GF-D8 (cell line): ENCODE measurements at regions not wholly inside any gene's neighbourhood (a gene's known extent, or its start where the extent isn't known, plus 50 kb on each side); places are given as distances from the start of the nearest gene placed in this dataset.

ENCODE experiments used
- DNase-seq: peaks from one replicate; lab custom pipeline; 2025; lab: John Stamatoyannopoulos, UW

GRCh38 chr10:131563411-131563810 is 251.9 kb upstream of the TCERG1L start:
- no peak for DNase-seq

GRCh38 chr10:131567279-131568162 is 256.0 kb upstream of the TCERG1L start:
- no peak for DNase-seq

GRCh38 chr10:131568866-131569265 is 257.3 kb upstream of the TCERG1L start:
- no peak for DNase-seq

- no peak for DNase-seq
These were observed 258.6 kb upstream of the TCERG1L start for GRCh38 chr10:131569851-131570715.

- no peak for DNase-seq
These were observed 259.3 kb upstream of the TCERG1L start for GRCh38 chr10:131570716-131571307.

GRCh38 chr10:131571346-131571745 is 259.8 kb upstream of the TCERG1L start:
- no peak for DNase-seq

GRCh38 chr10:131571865-131572264 is 260.3 kb upstream of the TCERG1L start:
- DNase-seq, result no peak

- no peak for DNase-seq
These were observed 261.7 kb upstream of the TCERG1L start for GRCh38 chr10:131573256-131573655.

GRCh38 chr10:131573707-131574106 is 262.2 kb upstream of the TCERG1L start:
- DNase-seq, result no peak

- DNase-seq, result no peak
These were observed 262.8 kb upstream of the TCERG1L start for GRCh38 chr10:131574363-131574706.

GRCh38 chr10:131574707-131575430 is 263.3 kb upstream of the TCERG1L start:
- no peak for DNase-seq

GRCh38 chr10:131575877-131576276 is 264.4 kb upstream of the TCERG1L start:
- DNase-seq, result no peak

GRCh38 chr10:131576341-131577177 is 265.0 kb upstream of the TCERG1L start:
- no peak for DNase-seq

GRCh38 chr10:131577178-131577555 is 265.6 kb upstream of the TCERG1L start:
- no peak for DNase-seq

GRCh38 chr10:131577786-131578471 is 266.4 kb upstream of the TCERG1L start:
- DNase-seq, result no peak

GRCh38 chr10:131578472-131578970 is 267.0 kb upstream of the TCERG1L start:
- DNase-seq, result no peak

- no peak for DNase-seq
These were observed 267.9 kb upstream of the TCERG1L start for GRCh38 chr10:131579251-131580071.

GRCh38 chr10:131580076-131580652 is 268.6 kb upstream of the TCERG1L start:
- no peak for DNase-seq

- no peak for DNase-seq
These were observed 269.2 kb upstream of the TCERG1L start for GRCh38 chr10:131580674-131581073.
